ENCODE measurements at regions not wholly inside any gene's neighbourhood (a gene's known extent, or its start where the extent isn't known, plus 50 kb on each side); places are given as distances from the start of the nearest gene placed in this dataset.

- H3K9me3 Mint-ChIP-seq: no peaks in the 10 kb centered on the region
- H3K4me1 Mint-ChIP-seq: no peaks in the 10 kb centered on the region
- H3K4me3 Mint-ChIP-seq: no peak overlapping the region
- H3K27ac Mint-ChIP-seq: no peak overlapping the region
- H3K36me3 Mint-ChIP-seq: no peaks in the 10 kb centered on the region
- H3K27me3 Mint-ChIP-seq: peaks cover 21% of the 10 kb centered on the region
- ATAC-seq: no peak
These were observed 158.6 kb downstream of the AXIN2 start for GRCh38 chr17:65402513-65403496.

DNA sequence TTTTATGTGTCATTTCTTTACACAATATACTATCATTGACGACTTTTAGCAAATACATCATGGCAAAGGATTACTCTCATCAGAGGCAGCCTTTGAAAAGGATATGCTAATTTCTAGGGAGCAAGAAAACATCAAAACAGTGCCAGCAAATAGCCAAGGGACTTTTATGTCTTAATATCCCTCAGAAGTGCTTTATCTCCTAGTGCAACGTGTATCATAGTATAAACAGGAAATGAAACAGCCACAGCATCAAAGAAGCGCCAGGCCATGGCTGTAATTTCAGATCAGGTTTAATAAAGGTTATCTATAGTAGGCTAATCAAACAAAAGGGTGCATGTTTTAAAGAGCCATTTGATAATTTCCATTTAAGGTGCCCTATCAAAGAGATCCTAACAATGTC lies 159.9 kb downstream of the AXIN2 start:
- no peak overlapping the region for H3K4me3 Mint-ChIP-seq
- H3K27ac Mint-ChIP-seq: no peak overlapping the region
- H3K4me1 Mint-ChIP-seq: no peaks in the 10 kb centered on the region
- H3K36me3 Mint-ChIP-seq: no peaks in the 10 kb centered on the region
- no peak for ATAC-seq
- H3K9me3 Mint-ChIP-seq: no peaks in the 10 kb centered on the region
- H3K27me3 Mint-ChIP-seq: peaks cover 21% of the 10 kb centered on the region

DNA sequence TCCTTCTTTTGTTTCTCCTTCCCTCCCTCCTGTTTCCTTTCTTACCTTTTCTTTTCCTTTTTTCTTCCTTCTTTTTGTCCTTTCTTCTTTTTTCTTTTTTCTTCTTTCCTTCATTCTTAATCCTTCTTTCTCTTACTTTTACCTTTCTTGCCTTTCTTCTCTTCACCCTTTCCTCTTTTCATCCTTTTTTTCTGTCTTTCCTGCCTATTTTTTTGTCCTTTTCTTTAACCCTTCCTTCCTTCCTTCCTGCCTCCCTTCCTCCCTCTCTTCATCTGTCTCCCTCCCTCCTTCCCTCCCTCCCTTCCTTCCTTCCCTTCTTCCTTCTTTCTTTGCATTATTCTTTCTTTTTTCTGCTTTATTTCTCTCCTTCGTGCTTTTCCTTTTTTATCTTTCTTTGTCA lies 160.7 kb downstream of the AXIN2 start:
- no peak overlapping the region for H3K27ac Mint-ChIP-seq
- H3K9me3 Mint-ChIP-seq: no peaks in the 10 kb centered on the region
- ATAC-seq: no peak
- peaks cover 21% of the 10 kb centered on the region for H3K27me3 Mint-ChIP-seq
- no peak overlapping the region for H3K4me3 Mint-ChIP-seq
- H3K4me1 Mint-ChIP-seq: no peaks in the 10 kb centered on the region
- no peaks in the 10 kb centered on the region for H3K36me3 Mint-ChIP-seq

DNA sequence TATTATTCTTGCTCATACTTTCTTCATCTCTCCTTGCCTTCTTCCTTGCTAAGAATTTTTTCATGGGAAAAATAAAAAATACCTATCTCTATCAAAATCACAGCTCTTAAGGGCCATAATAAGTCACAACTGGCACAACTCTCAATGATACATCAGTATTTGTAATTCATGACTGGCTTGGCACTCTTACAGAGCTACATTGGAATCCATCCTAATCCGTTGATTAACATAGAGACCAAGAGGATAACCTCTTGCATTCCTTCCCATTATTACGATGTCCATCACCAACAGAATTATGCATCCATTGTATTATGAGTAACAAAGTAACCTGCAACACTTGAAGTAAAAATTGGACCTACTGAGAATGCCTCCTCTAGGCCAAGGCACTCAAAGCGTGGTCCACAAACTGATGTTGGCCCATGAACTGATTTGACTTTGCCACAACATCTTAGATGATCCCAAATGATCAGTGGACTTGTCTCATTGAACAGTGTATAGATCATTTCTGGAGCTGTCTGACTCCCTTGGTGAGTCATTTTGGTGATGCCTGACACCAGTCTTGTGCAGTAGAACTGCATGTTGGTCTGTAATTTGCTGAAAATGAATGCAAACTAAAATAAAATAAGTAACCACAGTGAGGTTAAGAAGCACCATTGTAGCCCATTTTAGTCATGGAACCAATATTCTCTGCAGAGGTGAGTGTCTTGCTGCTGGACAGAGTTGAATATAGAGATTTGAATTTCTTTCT lies 163.2 kb downstream of the AXIN2 start:
- H3K4me1 Mint-ChIP-seq: no peaks in the 10 kb centered on the region
- peaks cover 21% of the 10 kb centered on the region for H3K27me3 Mint-ChIP-seq
- H3K27ac Mint-ChIP-seq: no peak overlapping the region
- H3K36me3 Mint-ChIP-seq: no peaks in the 10 kb centered on the region
- ATAC-seq: no peak
- no peaks in the 10 kb centered on the region for H3K9me3 Mint-ChIP-seq
- H3K4me3 Mint-ChIP-seq: no peak overlapping the region

DNA sequence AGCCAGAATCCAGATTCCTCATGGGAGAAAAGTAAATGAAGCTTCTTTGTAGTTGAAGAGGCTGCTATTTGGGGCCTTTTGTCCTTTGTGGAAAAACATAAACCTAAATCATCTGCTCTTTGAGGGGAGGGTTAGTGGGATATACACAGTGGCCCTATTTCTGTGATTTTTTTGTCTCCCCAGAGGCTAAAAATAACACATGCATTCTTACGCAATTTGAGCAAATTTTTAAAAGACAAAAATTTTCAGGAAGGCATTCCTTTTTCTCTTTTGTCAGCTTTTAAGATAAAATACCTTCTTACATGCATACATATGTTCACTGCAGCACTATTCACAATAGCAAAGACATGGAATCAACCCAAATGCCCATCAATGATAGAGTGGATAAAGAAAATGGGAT lies 165.5 kb downstream of the AXIN2 start:
- H3K9me3 Mint-ChIP-seq: peaks cover 2% of the 10 kb centered on the region
- no peak overlapping the region for H3K4me3 Mint-ChIP-seq

DNA sequence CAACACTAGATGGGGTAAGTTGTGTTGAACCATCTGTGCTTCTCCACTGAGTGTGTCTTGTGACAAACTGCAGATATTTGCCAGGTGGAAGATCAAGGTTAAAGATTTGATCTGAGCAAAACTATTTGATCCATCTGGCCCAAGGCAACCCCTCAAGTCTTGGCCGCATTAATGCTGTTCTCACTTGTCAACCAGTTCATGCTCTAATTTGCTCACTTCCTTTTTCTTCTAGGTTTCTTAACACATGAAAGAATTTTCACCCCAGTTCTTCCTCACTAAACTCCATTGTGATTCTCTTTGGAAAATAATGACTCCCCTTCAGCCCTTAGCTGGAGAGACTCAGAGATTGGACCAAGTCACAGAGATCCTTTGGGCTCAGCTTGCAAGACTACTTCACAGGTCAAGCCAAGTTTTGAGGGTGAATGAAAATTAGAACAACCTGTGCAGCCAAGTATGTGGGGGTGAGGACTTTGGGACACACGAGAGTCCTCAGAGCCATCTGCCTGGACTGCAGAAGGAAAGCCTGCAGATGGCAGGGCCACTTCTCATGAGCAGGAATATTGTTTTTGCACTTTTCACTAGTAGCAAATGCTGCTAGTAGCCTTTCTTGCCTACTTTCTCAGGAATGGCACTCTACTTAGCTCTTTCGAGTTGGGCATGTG lies 166.5 kb downstream of the AXIN2 start:
- H3K9me3 Mint-ChIP-seq: peaks cover 2% of the 10 kb centered on the region
- H3K27ac Mint-ChIP-seq: no peak overlapping the region
- no peaks in the 10 kb centered on the region for H3K4me1 Mint-ChIP-seq
- ATAC-seq: no peak
- no peak overlapping the region for H3K4me3 Mint-ChIP-seq
- H3K27me3 Mint-ChIP-seq: peaks cover 6% of the 10 kb centered on the region
- H3K36me3 Mint-ChIP-seq: no peaks in the 10 kb centered on the region

More for the DNA sequence above, 165.5 kb downstream of the AXIN2 start:
- Mint-ChIP-seq H3K27me3 (peaks cover 16% of the 10 kb centered on the region), H3K27ac (no peak overlapping the region), H3K36me3 (no peaks in the 10 kb centered on the region), H3K4me1 (no peaks in the 10 kb centered on the region)
- ATAC-seq: no peak

- H3K27ac Mint-ChIP-seq: no peak overlapping the region
- no peaks in the 10 kb centered on the region for H3K4me1 Mint-ChIP-seq
- no peak overlapping the region for H3K4me3 Mint-ChIP-seq
- ATAC-seq: no peak
- H3K36me3 Mint-ChIP-seq: no peaks in the 10 kb centered on the region
- H3K27me3 Mint-ChIP-seq: no peaks in the 10 kb centered on the region
- peaks cover 2% of the 10 kb centered on the region for H3K9me3 Mint-ChIP-seq
These were observed 167.9 kb downstream of the AXIN2 start for GRCh38 chr17:65393514-65393913.

DNA sequence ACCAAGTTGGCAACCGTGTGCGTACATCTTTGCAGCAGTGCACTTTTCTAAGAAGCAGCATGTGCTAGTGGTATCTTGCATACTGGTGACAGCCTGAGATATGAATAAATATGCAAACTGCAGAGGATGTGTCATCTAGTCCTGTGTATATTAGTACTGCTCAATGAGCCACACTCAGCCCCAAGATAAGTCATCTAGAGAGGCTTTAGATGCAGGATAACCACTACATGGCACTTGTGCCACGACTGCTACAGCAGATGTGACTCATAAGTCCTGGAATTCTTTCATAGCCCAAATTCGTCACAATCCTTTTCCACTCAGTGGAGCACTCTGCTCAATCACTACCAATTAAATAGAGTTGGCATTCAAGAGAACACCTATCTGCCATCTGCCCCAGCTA lies 171.5 kb downstream of the AXIN2 start:
- H3K27me3 Mint-ChIP-seq: no peaks in the 10 kb centered on the region
- ATAC-seq: no peak
- no peaks in the 10 kb centered on the region for H3K36me3 Mint-ChIP-seq
- H3K9me3 Mint-ChIP-seq: peaks cover 2% of the 10 kb centered on the region
- no peaks in the 10 kb centered on the region for H3K4me1 Mint-ChIP-seq
- no peak overlapping the region for H3K27ac Mint-ChIP-seq
- H3K4me3 Mint-ChIP-seq: no peak overlapping the region

- Mint-ChIP-seq H3K4me1 (no peaks in the 10 kb centered on the region), H3K27me3 (no peaks in the 10 kb centered on the region), H3K27ac (no peak overlapping the region), H3K4me3 (no peak overlapping the region), H3K36me3 (no peaks in the 10 kb centered on the region), H3K9me3 (peaks cover 2% of the 10 kb centered on the region)
- no peak for ATAC-seq
These were observed 172.0 kb downstream of the AXIN2 start for GRCh38 chr17:65389426-65389825.

GRCh38 chr17:65388911-65389310 lies 172.5 kb downstream of the AXIN2 start:
- ATAC-seq: no peak
- Mint-ChIP-seq H3K27me3 (no peaks in the 10 kb centered on the region), H3K4me1 (no peaks in the 10 kb centered on the region), H3K4me3 (no peak overlapping the region), H3K27ac (no peak overlapping the region), H3K9me3 (peaks cover 2% of the 10 kb centered on the region), H3K36me3 (no peaks in the 10 kb centered on the region)

- ATAC-seq: no peak
- H3K9me3 Mint-ChIP-seq: peaks cover 2% of the 10 kb centered on the region
These were observed 174.1 kb downstream of the AXIN2 start for GRCh38 chr17:65387322-65387721.

DNA sequence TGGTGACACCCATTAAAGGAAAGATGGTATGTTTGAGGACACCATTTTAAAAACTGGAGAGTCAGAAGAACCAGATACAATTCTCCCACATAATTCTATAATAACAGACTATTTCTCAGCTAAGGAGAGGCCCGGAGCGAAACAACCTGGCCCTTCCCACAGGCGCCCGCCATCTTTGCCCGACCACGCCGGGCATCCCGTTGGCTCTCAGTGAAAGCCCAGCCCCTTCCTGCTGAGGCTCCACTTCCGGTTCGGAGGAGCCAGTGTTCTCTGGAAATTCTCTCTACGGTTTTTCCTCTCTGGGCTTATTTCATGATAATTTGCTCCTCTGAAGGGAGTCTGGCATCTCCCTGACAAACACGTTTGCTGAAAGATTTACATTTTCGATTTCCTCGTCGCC lies 175.7 kb downstream of the AXIN2 start:
- H3K4me1 Mint-ChIP-seq: no peaks in the 10 kb centered on the region
- no peak overlapping the region for H3K4me3 Mint-ChIP-seq
- H3K9me3 Mint-ChIP-seq: peaks cover 3% of the 10 kb centered on the region
- H3K36me3 Mint-ChIP-seq: no peaks in the 10 kb centered on the region
- no peaks in the 10 kb centered on the region for H3K27me3 Mint-ChIP-seq
- H3K27ac Mint-ChIP-seq: no peak overlapping the region
- no peak for ATAC-seq

More at GRCh38 chr17:65387322-65387721, 174.1 kb downstream of the AXIN2 start:
- H3K27ac Mint-ChIP-seq: no peak overlapping the region
- H3K4me1 Mint-ChIP-seq: no peaks in the 10 kb centered on the region
- H3K27me3 Mint-ChIP-seq: no peaks in the 10 kb centered on the region
- H3K4me3 Mint-ChIP-seq: no peak overlapping the region
- no peaks in the 10 kb centered on the region for H3K36me3 Mint-ChIP-seq

GRCh38 chr17:65385071-65385470 lies 176.4 kb downstream of the AXIN2 start:
- peaks cover 3% of the 10 kb centered on the region for H3K9me3 Mint-ChIP-seq
- no peak overlapping the region for H3K27ac Mint-ChIP-seq

DNA sequence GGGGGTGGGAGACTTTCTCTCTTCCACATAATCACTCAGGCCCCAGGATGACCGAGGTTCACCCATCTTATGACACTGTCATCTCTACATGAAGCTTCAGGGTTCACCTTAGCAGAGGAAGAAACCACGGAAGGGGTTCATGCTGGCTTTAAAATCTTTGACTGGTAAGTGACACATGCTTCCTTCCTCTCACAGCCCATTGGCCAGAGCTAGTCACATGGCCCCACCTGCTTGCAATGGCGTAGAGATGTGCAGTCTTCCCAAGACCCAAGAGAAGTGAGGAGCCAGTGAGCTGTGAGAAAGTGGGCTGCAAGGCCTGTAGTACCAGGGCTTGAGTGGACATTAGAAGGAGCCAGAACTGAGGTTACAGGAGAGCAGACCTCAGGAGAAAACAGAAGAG lies 180.3 kb downstream of the AXIN2 start:
- Mint-ChIP-seq H3K27me3 (no peaks in the 10 kb centered on the region), H3K36me3 (no peaks in the 10 kb centered on the region), H3K9me3 (peaks cover 5% of the 10 kb centered on the region), H3K4me1 (no peaks in the 10 kb centered on the region), H3K4me3 (no peak overlapping the region), H3K27ac (no peak overlapping the region)
- ATAC-seq: no peak

More at GRCh38 chr17:65385071-65385470, 176.4 kb downstream of the AXIN2 start:
- no peaks in the 10 kb centered on the region for H3K27me3 Mint-ChIP-seq
- no peak overlapping the region for H3K4me3 Mint-ChIP-seq
- H3K4me1 Mint-ChIP-seq: no peaks in the 10 kb centered on the region
- no peak for ATAC-seq
- H3K36me3 Mint-ChIP-seq: no peaks in the 10 kb centered on the region

DNA sequence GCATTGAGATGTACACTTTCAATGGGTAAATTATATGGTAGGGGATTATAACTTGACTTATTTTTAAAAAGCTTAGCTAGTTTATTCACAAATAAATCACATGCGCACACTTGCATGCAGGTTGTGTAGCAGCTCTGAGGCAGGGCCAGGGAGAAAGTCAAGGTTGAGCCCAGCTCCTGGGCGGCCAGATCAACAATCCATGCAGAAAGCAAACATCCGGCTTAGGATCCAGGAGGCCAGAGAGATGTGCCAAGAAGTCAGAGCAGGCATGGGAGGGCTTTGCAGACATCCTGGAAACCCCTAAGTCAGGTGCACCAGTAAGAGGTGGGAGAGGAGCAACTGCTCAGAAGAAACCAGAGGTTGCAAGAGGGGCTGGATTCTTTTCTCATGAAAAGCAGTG lies 186.5 kb downstream of the AXIN2 start:
- Mint-ChIP-seq H3K27me3 (peaks cover 29% of the 10 kb centered on the region), H3K36me3 (no peaks in the 10 kb centered on the region), H3K27ac (no peak overlapping the region), H3K9me3 (peaks cover 2% of the 10 kb centered on the region), H3K4me1 (no peaks in the 10 kb centered on the region), H3K4me3 (no peak overlapping the region)
- no peak for ATAC-seq
